Esophagus squamous epithelium (tissue), 4 donors: ENCODE measurements at regions not wholly inside any gene's neighbourhood (a gene's known extent, or its start where the extent isn't known, plus 50 kb on each side); places are given as distances from the start of the nearest gene placed in this dataset.

Experiments
- POLR2A ChIP-seq, 4 donors: fragments of 450-650 bp; IDR thresholded peaks; one replicate each; pipeline ENCODE4 v1.6.1; 2017; ENCODE audit warnings: antibody characterized with exemption in 4 of 4, mild to moderate bottlenecking in 4 of 4, moderate library complexity in 3 of 4
- TF ChIP-seq, protein P1 (sequence below), 6 experiments: fragments of 450-650 bp in 4 of 6; fragments of 200-600 bp in 2 of 6; sonication (generic) in 2 of 6; IDR thresholded peaks; one replicate each; pipeline ENCODE4 v1.5.1; 2016 to 2019; ENCODE audit warnings: antibody characterized with exemption in 6 of 6, mild to moderate bottlenecking in 4 of 6, moderate library complexity in 4 of 6

DNA sequence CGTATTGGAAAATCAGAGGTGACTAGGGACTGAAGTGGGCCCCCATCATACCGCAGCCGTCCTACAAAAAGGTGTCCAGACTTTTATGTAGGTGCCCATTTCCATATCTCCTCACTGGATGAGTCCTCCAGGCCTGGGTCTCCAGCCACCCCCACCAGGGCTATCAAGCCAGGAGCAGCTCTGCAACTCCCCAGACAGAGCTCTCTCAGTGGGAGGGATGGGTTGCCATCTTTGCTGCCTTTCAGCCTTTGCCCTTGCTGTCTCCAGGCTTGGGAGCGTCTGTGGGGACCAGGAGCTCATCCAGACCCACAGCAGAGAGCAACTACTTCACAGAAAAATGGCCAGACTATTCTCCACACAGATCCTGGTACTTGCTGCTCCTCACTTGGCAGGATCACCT, 802.7 kb upstream of the IGFBP3 start:
- TF ChIP-seq, protein P1, sequence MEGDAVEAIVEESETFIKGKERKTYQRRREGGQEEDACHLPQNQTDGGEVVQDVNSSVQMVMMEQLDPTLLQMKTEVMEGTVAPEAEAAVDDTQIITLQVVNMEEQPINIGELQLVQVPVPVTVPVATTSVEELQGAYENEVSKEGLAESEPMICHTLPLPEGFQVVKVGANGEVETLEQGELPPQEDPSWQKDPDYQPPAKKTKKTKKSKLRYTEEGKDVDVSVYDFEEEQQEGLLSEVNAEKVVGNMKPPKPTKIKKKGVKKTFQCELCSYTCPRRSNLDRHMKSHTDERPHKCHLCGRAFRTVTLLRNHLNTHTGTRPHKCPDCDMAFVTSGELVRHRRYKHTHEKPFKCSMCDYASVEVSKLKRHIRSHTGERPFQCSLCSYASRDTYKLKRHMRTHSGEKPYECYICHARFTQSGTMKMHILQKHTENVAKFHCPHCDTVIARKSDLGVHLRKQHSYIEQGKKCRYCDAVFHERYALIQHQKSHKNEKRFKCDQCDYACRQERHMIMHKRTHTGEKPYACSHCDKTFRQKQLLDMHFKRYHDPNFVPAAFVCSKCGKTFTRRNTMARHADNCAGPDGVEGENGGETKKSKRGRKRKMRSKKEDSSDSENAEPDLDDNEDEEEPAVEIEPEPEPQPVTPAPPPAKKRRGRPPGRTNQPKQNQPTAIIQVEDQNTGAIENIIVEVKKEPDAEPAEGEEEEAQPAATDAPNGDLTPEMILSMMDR (IDR thresholded peaks at IDR 0.05): no peak
- TF ChIP-seq POLR2A (IDR thresholded peaks at IDR 0.05): no peak
